ENCODE measurements at regions not wholly inside any gene's neighbourhood (a gene's known extent, or its start where the extent isn't known, plus 50 kb on each side); places are given as distances from the start of the nearest gene placed in this dataset.

DNA sequence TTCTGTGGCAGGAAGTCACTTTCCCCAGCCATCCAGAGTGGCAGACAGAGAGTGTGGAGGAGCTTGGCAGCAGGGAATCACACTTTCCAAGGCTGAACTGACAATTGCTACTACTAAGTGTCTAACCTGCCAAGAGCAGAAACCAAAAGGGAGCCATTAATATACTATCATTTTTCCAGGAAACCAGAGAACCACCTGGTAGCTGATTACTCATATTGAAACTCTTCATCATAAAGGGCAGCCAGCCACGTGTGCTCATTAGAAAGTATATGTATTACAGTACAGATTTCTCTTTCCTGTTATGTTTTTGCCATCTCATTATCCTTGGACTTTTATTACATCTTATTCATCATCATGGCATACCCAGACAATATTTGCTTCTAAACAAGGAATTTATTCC is 374.9 kb downstream of the GXYLT1 start:
- no peak for DNase-seq (ENCODE audit: low read depth, low spot score)

DNA sequence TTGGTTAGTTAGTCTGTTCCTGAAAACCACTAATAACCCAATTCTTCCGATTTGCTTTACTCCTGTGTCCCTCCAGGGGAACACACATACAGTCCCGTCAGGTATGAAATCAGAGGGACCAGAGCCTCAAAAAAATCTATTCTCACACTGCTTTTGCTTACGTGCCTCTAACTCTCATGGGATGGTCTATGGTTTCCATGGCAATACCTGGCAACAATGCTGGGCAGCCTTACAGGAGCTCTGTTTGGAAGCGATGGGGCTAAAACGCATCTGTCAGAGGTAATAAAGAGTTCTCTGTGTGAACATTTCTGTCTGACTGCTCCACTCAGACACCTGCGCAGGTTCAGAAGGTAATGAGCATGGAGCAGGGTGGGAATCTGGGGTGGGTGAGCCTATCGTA is 376.2 kb downstream of the GXYLT1 start:
- DNase-seq (ENCODE audit: low read depth, low spot score): no peak

- no peak for DNase-seq (ENCODE audit: low read depth, low spot score)
These were observed 382.0 kb downstream of the GXYLT1 start for GRCh38 chr12:41762691-41763090.

DNA sequence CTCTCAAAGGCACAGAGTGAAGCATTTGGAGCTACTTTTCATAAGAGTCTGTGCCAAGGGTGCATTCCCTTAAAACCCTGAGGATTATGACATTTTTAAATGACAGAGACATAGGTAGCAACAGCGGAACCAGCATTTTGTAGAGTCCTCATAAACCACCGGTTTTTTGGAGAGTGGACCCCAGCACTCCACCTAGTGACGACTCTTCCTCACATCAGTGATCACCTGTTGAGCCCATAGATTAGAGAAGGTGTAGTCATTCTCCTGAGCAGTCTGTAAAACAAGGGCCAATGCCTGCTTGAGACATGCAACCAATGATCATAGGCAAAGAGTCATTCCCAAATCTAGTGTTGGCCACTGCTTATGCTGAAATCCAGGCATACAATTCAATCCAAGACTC is 399.1 kb downstream of the GXYLT1 start:
- DNase-seq (ENCODE audit: low read depth, low spot score): no peak

DNA sequence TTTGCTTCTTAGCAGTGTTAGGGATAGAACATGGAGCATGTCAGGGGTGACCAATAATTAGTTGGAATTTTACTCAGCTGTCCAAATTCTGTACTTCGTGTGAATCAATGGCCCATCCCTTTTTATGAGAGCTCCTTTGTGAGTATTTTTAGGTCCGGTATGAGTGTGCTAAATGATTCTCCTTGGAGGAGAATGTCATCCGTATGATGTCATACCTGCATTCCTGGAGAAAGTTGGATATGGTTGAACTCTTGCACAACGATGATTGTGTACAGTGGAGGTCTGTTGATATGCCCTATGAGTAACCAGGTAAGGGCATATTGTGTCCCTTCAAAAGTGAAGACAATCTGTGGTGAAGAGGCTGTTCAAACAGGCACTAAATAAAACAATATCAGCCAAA is 400.8 kb downstream of the GXYLT1 start:
- no peak for DNase-seq (ENCODE audit: low read depth, low spot score)

- no peak for DNase-seq (ENCODE audit: low read depth, low spot score)
These were observed 405.6 kb downstream of the GXYLT1 start for GRCh38 chr12:41739066-41739465.

- DNase-seq (ENCODE audit: low read depth, low spot score): no peak
These were observed 407.3 kb downstream of the GXYLT1 start for GRCh38 chr12:41737423-41737822.

DNA sequence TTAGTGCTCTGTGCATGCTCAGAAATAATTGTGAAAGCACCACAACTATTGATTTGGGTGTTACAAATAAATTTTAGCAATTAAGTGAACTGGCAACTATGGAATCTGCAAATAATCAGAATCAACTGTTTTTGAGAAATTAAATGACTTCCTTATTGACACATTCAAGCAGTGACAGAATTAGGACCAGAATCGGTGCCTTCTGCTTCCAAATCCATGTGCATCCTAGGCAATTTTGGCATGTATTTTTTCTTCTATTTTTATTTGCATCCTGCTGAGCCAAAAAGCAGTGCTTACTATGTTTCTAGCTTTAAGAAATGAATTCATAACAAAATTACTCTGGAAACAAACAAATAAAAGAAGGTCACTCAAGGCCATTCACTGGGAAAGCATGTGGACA is 408.2 kb downstream of the GXYLT1 start:
- no peak for DNase-seq (ENCODE audit: low read depth, low spot score)

DNA sequence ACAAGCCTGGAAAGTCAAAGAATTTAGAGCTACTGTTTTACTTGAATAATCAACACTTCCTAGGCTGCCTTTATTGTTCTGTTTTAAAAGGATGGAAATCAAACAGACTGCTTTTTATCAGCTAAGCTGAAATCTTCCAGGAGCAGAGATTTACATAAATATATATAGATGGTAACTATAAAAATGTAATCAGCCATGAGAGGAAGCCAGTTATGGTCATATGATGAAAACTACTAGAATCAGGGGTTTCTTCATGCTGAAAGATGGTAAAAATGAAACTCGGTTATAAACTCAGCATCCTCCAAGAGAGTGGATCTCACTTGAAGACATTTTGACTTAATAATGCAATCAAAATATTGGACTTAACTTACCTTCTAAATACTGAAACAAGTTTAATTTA is 413.0 kb downstream of the GXYLT1 start:
- no peak for DNase-seq (ENCODE audit: low read depth, low spot score)

GRCh38 chr12:41731061-41731460 is 413.6 kb downstream of the GXYLT1 start:
- no peak for DNase-seq (ENCODE audit: low read depth, low spot score)

GRCh38 chr12:41724216-41724615 is 420.5 kb downstream of the GXYLT1 start:
- no peak for DNase-seq (ENCODE audit: low read depth, low spot score)

DNA sequence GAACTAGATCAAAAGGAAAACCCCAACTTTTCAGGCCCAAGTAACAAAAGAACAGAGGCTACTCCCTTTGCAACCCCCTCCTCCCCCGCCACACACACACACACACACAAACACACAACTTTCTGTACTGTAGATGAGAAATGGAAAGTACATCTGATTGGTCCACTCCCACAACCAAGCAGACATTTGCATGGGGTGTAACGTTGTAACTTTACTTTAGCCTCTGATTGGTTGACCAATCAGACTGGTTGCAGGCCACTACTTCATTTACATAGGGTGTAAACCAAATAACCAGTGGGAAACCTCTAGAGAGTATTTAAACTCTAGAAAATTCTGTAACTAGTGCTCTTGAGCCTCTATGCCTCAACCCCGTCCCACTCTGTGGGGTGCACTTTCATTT is 425.5 kb downstream of the GXYLT1 start:
- DNase-seq (ENCODE audit: low read depth, low spot score): no peak

DNA sequence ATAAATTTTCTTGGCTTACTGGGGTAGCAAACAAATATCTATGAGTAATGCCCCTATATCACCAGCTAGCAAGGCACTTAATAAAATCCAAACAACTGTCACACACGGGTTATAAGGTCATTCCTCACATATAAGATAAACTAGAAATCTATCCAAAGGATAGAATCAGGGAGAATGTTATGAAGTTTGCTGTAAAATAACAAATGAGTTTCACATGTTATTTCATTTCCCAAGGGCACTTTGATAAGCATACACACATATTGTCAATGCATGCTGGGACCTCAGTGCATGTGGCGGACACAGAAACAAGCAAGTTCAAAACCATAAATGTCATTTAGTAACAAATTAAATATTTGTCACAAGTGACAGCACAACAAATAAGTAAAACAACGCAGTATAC is 429.4 kb downstream of the GXYLT1 start:
- DNase-seq (ENCODE audit: low read depth, low spot score): no peak

DNA sequence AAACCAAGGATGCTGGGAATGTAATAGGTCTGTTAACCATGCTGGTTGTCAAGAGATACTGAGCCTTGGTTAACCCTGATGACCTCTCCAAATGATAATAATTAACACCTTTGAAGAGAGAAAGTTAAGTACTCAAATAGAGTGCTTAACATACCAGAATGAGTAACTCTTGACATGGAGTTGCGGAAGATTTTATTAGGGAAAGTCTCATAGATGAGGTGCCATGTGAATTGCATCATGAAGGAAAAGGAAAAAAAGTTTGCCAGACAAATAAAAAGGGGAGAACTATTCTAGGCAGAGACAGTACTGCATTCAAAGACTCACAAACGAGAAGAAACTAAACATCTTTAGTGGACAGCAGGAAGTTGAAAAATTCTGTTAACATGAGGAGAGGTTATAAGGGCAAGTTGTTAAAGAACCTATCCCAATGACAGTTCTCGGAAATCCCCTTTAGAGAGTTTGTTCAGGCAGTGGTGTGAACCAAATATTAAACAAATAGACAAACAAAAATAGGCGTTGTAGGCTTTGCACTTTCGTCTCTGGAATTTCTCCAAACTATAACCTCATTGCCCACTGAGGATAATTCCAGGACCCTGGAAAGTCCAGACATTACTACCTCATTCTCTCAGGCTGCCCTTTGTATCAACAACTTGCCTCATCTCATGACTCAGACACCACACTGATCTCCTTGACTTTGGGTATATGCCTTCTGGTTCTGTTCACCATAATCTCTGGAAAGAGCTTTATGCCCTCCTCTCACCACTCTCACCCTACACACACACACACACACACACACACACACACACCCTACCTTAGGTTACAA is 435.0 kb downstream of the GXYLT1 start:
- DNase-seq (ENCODE audit: low read depth, low spot score): no peak

GRCh38 chr12:41709012-41709411 is 435.7 kb downstream of the GXYLT1 start:
- no peak for DNase-seq (ENCODE audit: low read depth, low spot score)

- DNase-seq (ENCODE audit: low read depth, low spot score): no peak
These were observed 438.3 kb downstream of the GXYLT1 start for GRCh38 chr12:41706376-41706775.

- DNase-seq (ENCODE audit: low read depth, low spot score): no peak
These were observed 442.6 kb downstream of the GXYLT1 start for GRCh38 chr12:41701943-41702601.

DNA sequence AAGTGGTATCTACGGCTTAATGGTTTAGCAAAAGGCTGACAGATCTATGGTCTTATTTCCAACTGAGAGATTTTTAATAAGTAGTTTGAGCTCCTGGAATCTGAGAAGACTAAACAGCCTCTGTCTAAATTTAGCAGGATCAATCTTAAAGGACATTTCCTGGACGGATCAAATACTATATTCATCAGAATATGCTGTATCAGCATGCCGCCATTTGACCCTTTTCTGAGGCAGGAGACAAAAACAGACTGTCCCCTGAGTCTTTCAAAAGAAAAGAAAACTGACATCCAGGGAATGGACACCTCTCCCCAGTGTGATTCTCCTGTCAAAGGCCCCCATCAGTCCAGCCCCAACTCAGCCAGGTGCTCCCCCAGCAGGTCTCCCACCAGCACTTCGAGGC is 443.7 kb downstream of the GXYLT1 start:
- DNase-seq (ENCODE audit: low read depth, low spot score): no peak

- no peak for DNase-seq (ENCODE audit: low read depth, low spot score)
These were observed 445.0 kb downstream of the GXYLT1 start for GRCh38 chr12:41699658-41700057.

- no peak for DNase-seq (ENCODE audit: low read depth, low spot score)
These were observed 447.5 kb downstream of the GXYLT1 start for GRCh38 chr12:41697161-41697560.

DNA sequence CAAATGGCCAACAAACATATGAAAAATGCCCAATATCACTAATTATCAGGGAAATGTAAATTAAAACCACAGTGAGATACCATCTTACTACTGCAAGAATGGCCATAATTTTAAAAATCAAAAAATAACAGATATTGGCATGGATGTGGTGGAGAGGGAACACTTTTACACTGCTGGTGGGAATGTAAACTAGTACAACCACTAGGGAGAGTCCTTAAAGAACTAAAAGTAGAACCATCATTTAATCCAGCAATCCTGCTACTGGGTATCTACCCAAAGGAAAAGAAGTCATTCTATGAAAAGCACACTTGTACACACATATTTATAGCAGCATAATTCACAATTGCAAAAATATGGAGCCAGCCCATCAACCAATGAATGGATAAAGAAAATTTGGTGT is 459.7 kb downstream of the GXYLT1 start:
- DNase-seq (ENCODE audit: low read depth, low spot score): no peak

GRCh38 chr12:41683513-41684240 is 461.0 kb downstream of the GXYLT1 start:
- DNase-seq (ENCODE audit: low read depth, low spot score): no peak

GRCh38 chr12:41683023-41683422 is 461.7 kb downstream of the GXYLT1 start:
- no peak for DNase-seq (ENCODE audit: low read depth, low spot score)

All from activated naive CD8-positive, alpha-beta T cell treated with anti-CD3 and anti-CD28 coated beads, Interleukin-2, amount 50 U/mL, for 16 hours (primary cell).